GM11168 (cell line): ENCODE measurements at regions not wholly inside any gene's neighbourhood (a gene's known extent, or its start where the extent isn't known, plus 50 kb on each side); places are given as distances from the start of the nearest gene placed in this dataset.
"Not testable (repeated sequence)": the region's sequence is repeated elsewhere in the genome, so short reads cannot be mapped to it uniquely, and the experiment has no call there.

Source experiments
- in situ Hi-C: fragments of 300-500 bp; cut with MboI; formaldehyde crosslinking; loops from one replicate; pipeline ENCODE4 v1.12.0; 2022; ENCODE audit warnings: low sequenced_read_pairs; ENCODE audit not compliant: unreplicated experiment

GRCh38 chr3:67064105-67064504 is 66.0 kb downstream of the KBTBD8 start:
- in situ Hi-C loops = no loop called here

- in situ Hi-C loops = no loop called here
Measured at GRCh38 chr3:67067251-67067650, 69.1 kb downstream of the KBTBD8 start.

GRCh38 chr3:67072640-67073039 is 74.5 kb downstream of the KBTBD8 start:
- in situ Hi-C loops = not testable (repeated sequence)

- in situ Hi-C loops = no loop called here
Measured at GRCh38 chr3:67073812-67074211, 75.7 kb downstream of the KBTBD8 start.

GRCh38 chr3:67075295-67075694 is 77.2 kb downstream of the KBTBD8 start:
- in situ Hi-C loops = no loop called here

- in situ Hi-C loops = no loop called here
Measured at GRCh38 chr3:67076607-67077006, 78.5 kb downstream of the KBTBD8 start.

- in situ Hi-C loops = no loop called here
Measured at GRCh38 chr3:67077656-67078055, 79.5 kb downstream of the KBTBD8 start.

- in situ Hi-C loops = no loop called here
Measured at GRCh38 chr3:67082533-67083024, 84.5 kb downstream of the KBTBD8 start.

- in situ Hi-C loops = no loop called here
Measured at GRCh38 chr3:67083277-67083676, 85.2 kb downstream of the KBTBD8 start.

GRCh38 chr3:67087788-67088187 is 89.7 kb downstream of the KBTBD8 start:
- in situ Hi-C loops = no loop called here

- in situ Hi-C loops = no loop called here
Measured at GRCh38 chr3:67090474-67090873, 92.4 kb downstream of the KBTBD8 start.

- in situ Hi-C loops = no loop called here
Measured at GRCh38 chr3:67093305-67093704, 95.2 kb downstream of the KBTBD8 start.

- in situ Hi-C loops = no loop called here
Measured at GRCh38 chr3:67094167-67094566, 96.1 kb downstream of the KBTBD8 start.

GRCh38 chr3:67094774-67095173 is 96.7 kb downstream of the KBTBD8 start:
- in situ Hi-C loops = no loop called here

- in situ Hi-C loops = loop anchor here (25.0 kb wide), 1 partner anchor 683 kb away; no protein-coding TSS in a partner anchor
Measured at GRCh38 chr3:67104388-67104787, 106.3 kb downstream of the KBTBD8 start.

- in situ Hi-C loops = loop anchor here (25.0 kb wide), 1 partner anchor 680 kb away; no protein-coding TSS in a partner anchor
Measured at GRCh38 chr3:67106874-67107273, 108.8 kb downstream of the KBTBD8 start.

- in situ Hi-C loops = loop anchor here (10.0 to 25.0 kb wide), 2 partner anchors 678 to 1775 kb away; no protein-coding TSS in a partner anchor
Measured at GRCh38 chr3:67109651-67110204, 111.6 kb downstream of the KBTBD8 start.

- in situ Hi-C loops = loop anchor here (10.0 to 25.0 kb wide), 2 partner anchors 673 to 1771 kb away; no protein-coding TSS in a partner anchor
Measured at GRCh38 chr3:67113802-67114407, 115.8 kb downstream of the KBTBD8 start.

- in situ Hi-C loops = loop anchor here (10.0 to 25.0 kb wide), 2 partner anchors 669 to 1767 kb away; no protein-coding TSS in a partner anchor
Measured at GRCh38 chr3:67118122-67118521, 120.0 kb downstream of the KBTBD8 start.

- in situ Hi-C loops = loop anchor here (10.0 to 25.0 kb wide), 2 partner anchors 669 to 1766 kb away; no protein-coding TSS in a partner anchor
Measured at GRCh38 chr3:67118635-67119034, 120.5 kb downstream of the KBTBD8 start.

GRCh38 chr3:67123914-67124313 is 125.8 kb downstream of the KBTBD8 start:
- in situ Hi-C loops = loop anchor here (25.0 kb wide), 1 partner anchor 663 kb away; no protein-coding TSS in a partner anchor

GRCh38 chr3:67127254-67127653 is 129.1 kb downstream of the KBTBD8 start:
- in situ Hi-C loops = no loop called here
